Mesenchymal stem cell (in vitro differentiated cells and primary cell): ENCODE measurements at regions not wholly inside any gene's neighbourhood (a gene's known extent, or its start where the extent isn't known, plus 50 kb on each side); places are given as distances from the start of the nearest gene placed in this dataset.

Experiments
- DNase-seq: peaks from one replicate; pipeline ENCODE4 v3.0.0-alpha.2; 2013
- H2AFZ ChIP-seq: one replicate; pipeline ENCODE4 v1.6.1; 2013; ENCODE audit warnings: low read depth, mild to moderate bottlenecking, control low read depth, inconsistent platforms, low read length, moderate library complexity
- H2AK5ac ChIP-seq: 2 replicates; pipeline ENCODE4 v1.6.1; 2013; ENCODE audit warnings: low read length, moderate library complexity, mild to moderate bottlenecking, inconsistent platforms; ENCODE audit not compliant: severe bottlenecking
- H2BK120ac ChIP-seq: one replicate; pipeline ENCODE4 v1.6.1; 2013; ENCODE audit warnings: low read depth, mild to moderate bottlenecking, inconsistent platforms, low read length, moderate library complexity
- H2BK12ac ChIP-seq, 2 experiments: one replicate each; pipeline ENCODE4 v1.6.1; 2013; ENCODE audit warnings: inconsistent platforms in 2 of 2, low read length in 2 of 2, mild to moderate bottlenecking in 2 of 2, moderate library complexity in 2 of 2, control low read depth in 1 of 2
- H2BK15ac ChIP-seq: one replicate; pipeline ENCODE4 v1.6.1; 2013; ENCODE audit warnings: mild to moderate bottlenecking, low read depth, inconsistent platforms; ENCODE audit not compliant: poor library complexity, severe bottlenecking
- H2BK5ac ChIP-seq: 2 replicates; pipeline ENCODE4 v1.6.1; 2013; ENCODE audit warnings: low read depth, mild to moderate bottlenecking, low read length, control low read depth, inconsistent platforms; ENCODE audit not compliant: poor library complexity, severe bottlenecking
- H3K14ac ChIP-seq, 2 experiments: one replicate each; pipeline ENCODE4 v1.6.1; 2013; ENCODE audit warnings: inconsistent platforms in 2 of 2, low read length in 2 of 2, control low read depth in 1 of 2, mild to moderate bottlenecking in 1 of 2, moderate library complexity in 1 of 2
- H3K18ac ChIP-seq, 2 experiments: one replicate each; pipeline ENCODE4 v1.6.1; 2013; ENCODE audit warnings: inconsistent platforms in 2 of 2, low read length in 2 of 2, control low read depth in 1 of 2, low read depth in 1 of 2, mild to moderate bottlenecking in 1 of 2
- H3K23ac ChIP-seq, 2 experiments: one replicate each; pipeline ENCODE4 v1.6.1; 2013; ENCODE audit warnings: inconsistent platforms in 2 of 2, low read length in 2 of 2, mild to moderate bottlenecking in 2 of 2, moderate library complexity in 2 of 2, control low read depth in 1 of 2
- H3K27ac ChIP-seq: 2 replicates; pipeline ENCODE4 v1.5.1; 2013; ENCODE audit warnings: mild to moderate bottlenecking, moderate library complexity, low read length, control low read depth, inconsistent platforms; ENCODE audit not compliant: poor library complexity, severe bottlenecking
- H3K27me3 ChIP-seq, 2 experiments: 2 replicates each; pipeline versions ENCODE4 v1.6.1 to v1.7.0; 2013; ENCODE audit warnings: low read length in 2 of 2, mild to moderate bottlenecking in 2 of 2, moderate library complexity in 2 of 2, control low read depth in 1 of 2, inconsistent platforms in 1 of 2; ENCODE audit not compliant: control insufficient read depth in 1 of 2, insufficient read depth in 1 of 2
- H3K36me3 ChIP-seq, 2 experiments: 2 replicates each; pipeline versions ENCODE4 v1.6.1 to v1.7.0; 2013; ENCODE audit warnings: low read length in 2 of 2, control low read depth in 1 of 2, inconsistent platforms in 1 of 2, low read depth in 1 of 2, mild to moderate bottlenecking in 1 of 2; ENCODE audit not compliant: insufficient read depth in 2 of 2, control insufficient read depth in 1 of 2
- H3K4ac ChIP-seq, 2 experiments: one replicate each; pipeline ENCODE4 v1.6.1; 2013; ENCODE audit warnings: inconsistent platforms in 2 of 2, low read length in 2 of 2, mild to moderate bottlenecking in 2 of 2, moderate library complexity in 2 of 2, control low read depth in 1 of 2, low read depth in 1 of 2
- H3K4me1 ChIP-seq: 2 replicates; pipeline ENCODE4 v1.6.1; 2013; ENCODE audit warnings: low read depth, low read length, control low read depth; ENCODE audit not compliant: control insufficient read depth, insufficient read depth
- H3K4me2 ChIP-seq: 2 replicates; pipeline ENCODE4 v1.6.1; 2013; ENCODE audit warnings: low read length, mild to moderate bottlenecking, inconsistent platforms; ENCODE audit not compliant: poor library complexity, severe bottlenecking
- H3K4me3 ChIP-seq, 2 experiments: 2 replicates each; pipeline versions ENCODE4 v1.5.1 to v1.7.0; 2013; ENCODE audit warnings: low read length in 2 of 2, mild to moderate bottlenecking in 2 of 2, control low read depth in 1 of 2, low read depth in 1 of 2; ENCODE audit not compliant: insufficient read depth in 1 of 2
- H3K79me1 ChIP-seq: replicated peaks from 2 replicates; pipeline ENCODE4 v1.6.1; 2013; ENCODE audit warnings: mild to moderate bottlenecking, control low read depth, low read length, inconsistent platforms; ENCODE audit not compliant: poor library complexity, severe bottlenecking
- H3K9ac ChIP-seq: 2 replicates; pipeline ENCODE4 v1.7.0; 2013; ENCODE audit warnings: mild to moderate bottlenecking, low read length, moderate library complexity
- H3K9me3 ChIP-seq: 2 replicates; pipeline ENCODE4 v1.7.0; 2013; ENCODE audit warnings: mild to moderate bottlenecking, low read length; ENCODE audit not compliant: control insufficient read depth
- H4K8ac ChIP-seq: one replicate; pipeline ENCODE4 v1.6.1; 2013; ENCODE audit warnings: inconsistent platforms, mild to moderate bottlenecking, low read length, moderate library complexity
- H4K91ac ChIP-seq: one replicate; pipeline ENCODE4 v1.6.1; 2013; ENCODE audit warnings: mild to moderate bottlenecking, low read length, inconsistent platforms
- WGBS: methylation state at CpG from one replicate; pipeline ENCODE4 v1.1.7; 2013; ENCODE audit warnings: mixed read lengths; 5-methylcytosine and 5-hydroxymethylcytosine counted together

DNA sequence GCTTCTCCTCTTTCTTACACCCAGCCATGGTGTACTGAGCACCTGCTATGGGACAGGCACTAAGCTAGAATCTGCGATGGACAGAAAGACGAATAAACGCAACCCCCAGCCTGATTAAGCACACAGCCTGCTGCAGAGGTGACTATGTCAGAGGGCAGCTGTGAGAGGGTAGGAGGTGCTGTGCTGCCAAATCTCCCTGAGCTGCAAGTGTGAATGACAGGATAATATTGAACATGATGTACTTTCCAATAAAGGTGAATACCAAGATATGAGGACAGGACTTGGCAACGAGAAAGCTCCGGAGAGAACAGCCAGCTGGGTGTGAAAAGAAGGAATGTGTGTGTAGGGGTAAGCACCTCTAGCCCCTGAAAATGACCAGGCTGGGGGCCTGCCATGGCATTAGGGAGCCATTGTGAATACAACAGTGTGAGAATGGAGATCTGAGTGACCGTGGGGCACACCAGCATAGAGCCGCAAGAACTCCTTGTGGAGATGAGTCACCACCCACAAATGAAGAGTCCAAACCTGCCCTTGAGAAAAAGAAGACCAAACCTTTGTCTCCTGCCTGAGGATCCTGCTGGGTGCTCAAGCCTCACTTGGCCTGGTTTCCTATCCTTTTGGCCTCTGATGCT, 83.0 kb upstream of the ATF3 start:
- H3K18ac ChIP-seq = no peak overlapping the region
- H3K36me3 ChIP-seq = no peaks in the 10 kb centered on the region
- H3K9me3 ChIP-seq = no peaks in the 10 kb centered on the region
- H2BK5ac ChIP-seq = no peak overlapping the region
- no peak overlapping the region for H3K4me2 ChIP-seq
- H2AK5ac ChIP-seq = peak overlapping the region; percentile 14
- no peak overlapping the region for H3K9ac ChIP-seq
- no peak overlapping the region for H3K4me3 ChIP-seq
- no peak overlapping the region for H3K23ac ChIP-seq
- H4K91ac ChIP-seq = no peak overlapping the region
- no peak overlapping the region for H2AFZ ChIP-seq
- H3K79me1 ChIP-seq = no peaks in the 10 kb centered on the region
- peaks cover 5% of the 10 kb centered on the region for H3K4me1 ChIP-seq
- H3K27me3 ChIP-seq = peaks cover 3 to 6% of the 10 kb centered on the region in 2 experiments
- no peak overlapping the region for H4K8ac ChIP-seq
- no peak overlapping the region for H3K4ac ChIP-seq
- no peak overlapping the region for H2BK15ac ChIP-seq
- H3K14ac ChIP-seq = no peak overlapping the region
- peak; percentile 66 for DNase-seq
- no peak overlapping the region for H2BK120ac ChIP-seq
- WGBS = 71% methylated on average over 7 of the region's 7 CpGs
- no peak overlapping the region for H3K27ac ChIP-seq
- H2BK12ac ChIP-seq = no peak overlapping the region

- H3K4me1 ChIP-seq = peaks cover 5% of the 10 kb centered on the region
- DNase-seq = no peak
- WGBS = 95% methylated on average over 5 of the region's 5 CpGs
Observed at GRCh38 chr1:212526111-212526491, 82.5 kb upstream of the ATF3 start.

DNA sequence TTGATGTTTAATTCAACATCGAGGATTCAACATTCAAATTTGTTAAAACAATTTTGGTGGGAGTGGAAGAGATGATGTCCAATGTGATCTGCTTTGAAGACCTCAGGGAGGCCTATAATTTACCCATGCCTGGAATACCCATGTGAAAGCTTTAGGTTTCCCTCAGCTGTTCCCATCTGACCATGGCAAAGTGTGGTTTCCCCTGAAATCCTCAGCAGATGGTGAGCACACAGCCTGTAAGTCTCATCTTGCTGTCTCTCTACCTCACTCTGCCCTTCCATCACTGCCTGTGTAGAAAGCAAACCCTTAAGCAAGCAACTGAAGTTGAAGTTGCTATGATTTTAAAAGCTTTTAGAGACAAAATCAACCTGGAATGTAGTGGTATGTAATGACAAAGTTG, 80.1 kb upstream of the ATF3 start:
- no peak overlapping the region for H2AK5ac ChIP-seq
- H3K9ac ChIP-seq = no peak overlapping the region

More at GRCh38 chr1:212526111-212526491, 82.5 kb upstream of the ATF3 start:
- no peak overlapping the region for H3K4ac ChIP-seq
- no peak overlapping the region for H2BK12ac ChIP-seq
- H3K79me1 ChIP-seq = no peaks in the 10 kb centered on the region
- no peak overlapping the region for H3K23ac ChIP-seq
- H2AFZ ChIP-seq = no peak overlapping the region
- H4K8ac ChIP-seq = no peak overlapping the region
- no peak overlapping the region for H3K4me2 ChIP-seq
- no peak overlapping the region for H3K4me3 ChIP-seq
- H3K18ac ChIP-seq = no peak overlapping the region
- H2BK120ac ChIP-seq = no peak overlapping the region
- H3K27ac ChIP-seq = no peak overlapping the region
- no peaks in the 10 kb centered on the region for H3K9me3 ChIP-seq
- H3K36me3 ChIP-seq = no peaks in the 10 kb centered on the region
- no peak overlapping the region for H2BK15ac ChIP-seq
- H3K9ac ChIP-seq = no peak overlapping the region
- peaks cover 3 to 4% of the 10 kb centered on the region in 2 experiments for H3K27me3 ChIP-seq
- no peak overlapping the region for H3K14ac ChIP-seq
- H2AK5ac ChIP-seq = peak overlapping the region; percentile 14
- no peak overlapping the region for H2BK5ac ChIP-seq
- no peak overlapping the region for H4K91ac ChIP-seq

GRCh38 chr1:212529211-212529741, 79.3 kb upstream of the ATF3 start:
- peaks cover 3 to 7% of the 10 kb centered on the region in 2 experiments for H3K27me3 ChIP-seq
- no peak overlapping the region for H2AK5ac ChIP-seq
- H3K9me3 ChIP-seq = no peaks in the 10 kb centered on the region
- H3K79me1 ChIP-seq = no peaks in the 10 kb centered on the region
- no peak overlapping the region for H3K4me2 ChIP-seq
- no peak overlapping the region for H2BK15ac ChIP-seq
- no peak overlapping the region for H3K4me3 ChIP-seq
- peaks cover 5% of the 10 kb centered on the region for H3K4me1 ChIP-seq
- no peak overlapping the region for H2BK120ac ChIP-seq
- H2AFZ ChIP-seq = no peak overlapping the region
- no peak overlapping the region for H3K4ac ChIP-seq
- H4K8ac ChIP-seq = no peak overlapping the region
- WGBS = 91% methylated on average over 6 of the region's 6 CpGs
- no peak for DNase-seq
- H3K36me3 ChIP-seq = no peaks in the 10 kb centered on the region
- no peak overlapping the region for H4K91ac ChIP-seq
- H3K23ac ChIP-seq = no peak overlapping the region
- no peak overlapping the region for H2BK5ac ChIP-seq
- peak overlapping the region; percentile 12 for H3K9ac ChIP-seq
- H3K18ac ChIP-seq = no peak overlapping the region
- H2BK12ac ChIP-seq = no peak overlapping the region
- H3K27ac ChIP-seq = no peak overlapping the region
- no peak overlapping the region for H3K14ac ChIP-seq

More for the DNA sequence above, 80.1 kb upstream of the ATF3 start:
- DNase-seq = no peak
- Histone ChIP-seq H3K14ac (no peak overlapping the region), H3K23ac (no peak overlapping the region), H4K91ac (no peak overlapping the region), H3K27me3 (peaks cover 3 to 7% of the 10 kb centered on the region in 2 experiments), H3K4me3 (no peak overlapping the region), H3K27ac (no peak overlapping the region), H2AFZ (no peak overlapping the region), H3K79me1 (no peaks in the 10 kb centered on the region), H3K36me3 (no peaks in the 10 kb centered on the region), H4K8ac (no peak overlapping the region), H2BK12ac (no peak overlapping the region), H3K9me3 (no peaks in the 10 kb centered on the region), H3K18ac (no peak overlapping the region), H3K4me1 (peaks cover 5% of the 10 kb centered on the region), H3K4me2 (no peak overlapping the region), H2BK120ac (no peak overlapping the region), H2BK15ac (no peak overlapping the region), H3K4ac (no peak overlapping the region), H2BK5ac (no peak overlapping the region)
- 100% methylated on average over 1 of the region's 1 CpG for WGBS
